ENCODE measurements at regions not wholly inside any gene's neighbourhood (a gene's known extent, or its start where the extent isn't known, plus 50 kb on each side); places are given as distances from the start of the nearest gene placed in this dataset.
A peak's percentile ranks its signal among the peaks of the same experiment; 100 is the strongest.

DNA sequence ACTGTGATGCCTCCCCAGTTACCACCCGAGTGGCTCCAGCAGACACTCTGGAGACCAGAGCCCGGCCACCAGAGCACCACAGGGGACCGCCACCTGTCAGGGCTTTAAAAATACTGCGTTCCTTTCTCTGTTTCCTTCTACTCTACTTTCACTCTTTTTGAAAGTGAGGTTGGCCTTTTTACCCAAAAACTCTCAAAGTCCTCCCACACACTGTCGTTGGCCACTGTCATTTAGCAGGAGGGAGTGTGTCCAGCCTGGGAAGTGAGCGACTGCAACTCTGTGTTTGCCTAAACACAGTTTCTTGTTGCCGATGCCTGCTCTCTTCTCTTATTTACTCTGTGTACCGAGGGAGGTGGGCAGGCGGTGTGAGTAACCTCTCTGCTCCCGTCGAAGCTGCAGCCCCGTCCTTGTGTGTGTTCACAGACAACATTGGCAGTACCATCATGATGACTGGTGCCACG is 90.8 kb upstream of the CLDN5 start:
- no peak overlapping the region for H3K4me3 ChIP-seq (ENCODE audit: low read depth, low read length)
- no peak for DNase-seq (ENCODE audit: low read depth)
- TF ChIP-seq, protein P1, sequence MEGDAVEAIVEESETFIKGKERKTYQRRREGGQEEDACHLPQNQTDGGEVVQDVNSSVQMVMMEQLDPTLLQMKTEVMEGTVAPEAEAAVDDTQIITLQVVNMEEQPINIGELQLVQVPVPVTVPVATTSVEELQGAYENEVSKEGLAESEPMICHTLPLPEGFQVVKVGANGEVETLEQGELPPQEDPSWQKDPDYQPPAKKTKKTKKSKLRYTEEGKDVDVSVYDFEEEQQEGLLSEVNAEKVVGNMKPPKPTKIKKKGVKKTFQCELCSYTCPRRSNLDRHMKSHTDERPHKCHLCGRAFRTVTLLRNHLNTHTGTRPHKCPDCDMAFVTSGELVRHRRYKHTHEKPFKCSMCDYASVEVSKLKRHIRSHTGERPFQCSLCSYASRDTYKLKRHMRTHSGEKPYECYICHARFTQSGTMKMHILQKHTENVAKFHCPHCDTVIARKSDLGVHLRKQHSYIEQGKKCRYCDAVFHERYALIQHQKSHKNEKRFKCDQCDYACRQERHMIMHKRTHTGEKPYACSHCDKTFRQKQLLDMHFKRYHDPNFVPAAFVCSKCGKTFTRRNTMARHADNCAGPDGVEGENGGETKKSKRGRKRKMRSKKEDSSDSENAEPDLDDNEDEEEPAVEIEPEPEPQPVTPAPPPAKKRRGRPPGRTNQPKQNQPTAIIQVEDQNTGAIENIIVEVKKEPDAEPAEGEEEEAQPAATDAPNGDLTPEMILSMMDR (IDR thresholded peaks at IDR 0.05; ENCODE audit: low read depth, low read length, missing control alignments) = no peak

- H3K4me3 ChIP-seq (ENCODE audit: low read depth, low read length) = no peak overlapping the region
- DNase-seq (ENCODE audit: low read depth) = no peak
- TF ChIP-seq, protein P1 (IDR thresholded peaks at IDR 0.05; ENCODE audit: low read depth, low read length, missing control alignments) = no peak
Observed at GRCh38 chr22:19615867-19616581, 91.8 kb upstream of the CLDN5 start.

- peak; percentile 53 for DNase-seq (ENCODE audit: low read depth)
- H3K4me3 ChIP-seq (ENCODE audit: low read depth, low read length) = no peak overlapping the region
- TF ChIP-seq, protein P1 (IDR thresholded peaks at IDR 0.05; ENCODE audit: low read depth, low read length, missing control alignments) = no peak
Observed at GRCh38 chr22:19619144-19620009, 94.9 kb upstream of the SEPTIN5 start.

DNA sequence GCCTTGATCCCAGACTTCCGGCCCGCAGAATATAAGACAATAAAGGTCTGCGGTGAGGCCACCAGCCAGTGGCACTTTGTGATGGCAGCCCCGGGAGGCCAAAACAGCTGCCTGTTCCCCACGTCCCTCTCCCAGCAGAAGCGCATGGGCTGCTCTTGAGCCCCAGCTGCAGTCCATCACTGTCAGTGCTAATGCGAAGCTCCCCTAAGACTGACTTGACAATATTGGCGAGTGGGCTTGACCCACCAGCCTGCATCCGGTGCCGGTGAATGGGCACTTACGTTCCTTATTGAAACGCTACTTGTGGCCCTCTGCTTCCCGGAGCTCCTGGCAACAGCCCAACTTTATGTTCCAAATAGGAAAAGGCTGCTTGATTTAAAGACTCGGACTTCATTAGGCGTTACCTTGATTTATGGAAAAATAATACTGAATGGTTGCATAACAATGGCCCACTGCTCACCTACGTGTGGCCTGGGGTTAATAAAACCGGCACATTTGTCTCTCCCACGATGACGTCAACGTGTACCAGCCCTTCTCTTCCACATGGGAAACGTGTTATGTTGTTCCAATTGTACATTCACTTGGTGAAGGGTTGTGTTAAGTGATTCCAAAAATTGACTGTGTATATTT is 93.4 kb upstream of the SEPTIN5 start:
- no peak for DNase-seq (ENCODE audit: low read depth)
- no peak overlapping the region for H3K4me3 ChIP-seq (ENCODE audit: low read depth, low read length)
- TF ChIP-seq, protein P1 (IDR thresholded peaks at IDR 0.05; ENCODE audit: low read depth, low read length, missing control alignments) = no peak

- H3K4me3 ChIP-seq (ENCODE audit: low read depth, low read length) = peak overlapping the region; percentile 1; the same call in 1 of the 2 replicates
- no peak for DNase-seq (ENCODE audit: low read depth)
- TF ChIP-seq, protein P1 (IDR thresholded peaks at IDR 0.05; ENCODE audit: low read depth, low read length, missing control alignments) = no peak
Observed at GRCh38 chr22:19621373-19622060, 92.8 kb upstream of the SEPTIN5 start.

- no peak for DNase-seq (ENCODE audit: low read depth)
- peak overlapping the region; percentile 1; the same call in 1 of the 2 replicates for H3K4me3 ChIP-seq (ENCODE audit: low read depth, low read length)
- TF ChIP-seq, protein P1 (IDR thresholded peaks at IDR 0.05; ENCODE audit: low read depth, low read length, missing control alignments) = no peak
Observed at GRCh38 chr22:19622061-19622441, 92.3 kb upstream of the SEPTIN5 start.
